A549 (cell line): ENCODE measurements at regions not wholly inside any gene's neighbourhood (a gene's known extent, or its start where the extent isn't known, plus 50 kb on each side); places are given as distances from the start of the nearest gene placed in this dataset.
A peak's percentile ranks its signal among the peaks of the same experiment; 100 is the strongest.

Source experiments
- BHLHE40 ChIP-seq: IDR thresholded peaks from 2 replicates; pipeline ENCODE4 v1.6.1; 2012; ENCODE audit warnings: low read depth, low read length, inconsistent platforms
- CHD2 ChIP-seq: fragments of 150-350 bp; IDR thresholded peaks from 2 replicates; pipeline ENCODE4 v1.6.1; 2014; ENCODE audit warnings: low read length; ENCODE audit not compliant: partially characterized antibody
- EP300 ChIP-seq, 2 experiments: fragments of >200 bp; sonication (Bioruptor Twin); formaldehyde crosslinking; IDR thresholded peaks; 2 replicates in 1 of 2; 3 replicates in 1 of 2; pipeline ENCODE4 v1.6.1; 2016 to 2017
- NFE2L2 ChIP-seq: fragments of 150-350 bp; conservative IDR thresholded peaks from 2 replicates; pipeline ENCODE4 v1.6.1; 2014; ENCODE audit warnings: low read length
- POLR2A ChIP-seq: IDR thresholded peaks from 2 replicates; pipeline ENCODE4 v1.6.1; 2012; ENCODE audit warnings: mild to moderate bottlenecking, low read length
- SMC3 ChIP-seq: fragments of >200 bp; sonication (Bioruptor Twin); formaldehyde crosslinking; IDR thresholded peaks from 3 replicates; pipeline ENCODE4 v1.6.1; 2018; ENCODE audit warnings: inconsistent platforms
- TF ChIP-seq, protein P1 (sequence below): fragments of >200 bp; sonication (Bioruptor Twin); formaldehyde crosslinking; IDR thresholded peaks from 3 replicates; pipeline ENCODE4 v1.5.1; 2016
- TF ChIP-seq, protein P2 (sequence below): fragments of 200-600 bp; sonication (generic); IDR thresholded peaks from 2 replicates; pipeline ENCODE4 v1.6.1; 2016; ENCODE audit warnings: antibody characterized with exemption, mild to moderate bottlenecking, moderate library complexity
- TF ChIP-seq, protein P3 (sequence below): fragments of >200 bp; sonication (Bioruptor Twin); formaldehyde crosslinking; IDR thresholded peaks from 3 replicates; pipeline ENCODE4 v1.6.1; 2016
- TF ChIP-seq, protein P4 (sequence below): IDR thresholded peaks from 2 replicates; pipeline ENCODE4 v1.6.1; 2012

DNA sequence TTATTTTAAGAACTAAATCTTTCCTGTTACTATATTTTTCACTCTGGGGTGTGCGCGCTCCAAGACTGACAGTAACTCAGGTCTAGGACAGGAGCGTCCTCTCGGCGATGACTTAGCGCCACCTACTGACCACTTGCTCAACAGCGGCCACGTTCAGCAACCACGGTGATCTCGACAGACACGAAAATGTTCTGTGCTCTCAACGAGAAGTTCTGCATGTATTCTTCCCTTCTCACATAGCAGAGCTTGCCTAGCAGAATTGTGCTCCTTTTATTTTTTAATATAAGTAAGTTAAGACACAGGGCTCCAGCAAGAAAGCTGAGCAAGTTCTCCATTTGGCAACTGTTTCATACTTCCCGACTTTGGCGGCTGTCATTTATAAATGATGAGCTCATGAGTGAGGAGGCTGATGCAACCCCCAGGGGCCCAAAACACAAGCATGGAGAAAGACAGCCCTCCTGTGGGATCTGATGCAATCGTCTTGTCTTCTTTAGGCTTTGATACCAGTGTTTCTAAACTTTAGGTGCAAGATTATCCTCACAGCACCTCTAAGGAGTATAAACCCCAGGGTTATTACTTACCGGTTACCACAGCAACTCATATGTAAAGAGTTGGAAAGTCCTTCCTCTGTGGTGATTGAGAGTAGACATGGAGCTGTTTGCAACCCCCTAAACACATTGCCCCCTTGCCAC, 92.6 kb downstream of the HHIPL2 start:
- TF ChIP-seq, protein P1, sequence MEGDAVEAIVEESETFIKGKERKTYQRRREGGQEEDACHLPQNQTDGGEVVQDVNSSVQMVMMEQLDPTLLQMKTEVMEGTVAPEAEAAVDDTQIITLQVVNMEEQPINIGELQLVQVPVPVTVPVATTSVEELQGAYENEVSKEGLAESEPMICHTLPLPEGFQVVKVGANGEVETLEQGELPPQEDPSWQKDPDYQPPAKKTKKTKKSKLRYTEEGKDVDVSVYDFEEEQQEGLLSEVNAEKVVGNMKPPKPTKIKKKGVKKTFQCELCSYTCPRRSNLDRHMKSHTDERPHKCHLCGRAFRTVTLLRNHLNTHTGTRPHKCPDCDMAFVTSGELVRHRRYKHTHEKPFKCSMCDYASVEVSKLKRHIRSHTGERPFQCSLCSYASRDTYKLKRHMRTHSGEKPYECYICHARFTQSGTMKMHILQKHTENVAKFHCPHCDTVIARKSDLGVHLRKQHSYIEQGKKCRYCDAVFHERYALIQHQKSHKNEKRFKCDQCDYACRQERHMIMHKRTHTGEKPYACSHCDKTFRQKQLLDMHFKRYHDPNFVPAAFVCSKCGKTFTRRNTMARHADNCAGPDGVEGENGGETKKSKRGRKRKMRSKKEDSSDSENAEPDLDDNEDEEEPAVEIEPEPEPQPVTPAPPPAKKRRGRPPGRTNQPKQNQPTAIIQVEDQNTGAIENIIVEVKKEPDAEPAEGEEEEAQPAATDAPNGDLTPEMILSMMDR: peak; percentile 95
- TF ChIP-seq, protein P2, sequence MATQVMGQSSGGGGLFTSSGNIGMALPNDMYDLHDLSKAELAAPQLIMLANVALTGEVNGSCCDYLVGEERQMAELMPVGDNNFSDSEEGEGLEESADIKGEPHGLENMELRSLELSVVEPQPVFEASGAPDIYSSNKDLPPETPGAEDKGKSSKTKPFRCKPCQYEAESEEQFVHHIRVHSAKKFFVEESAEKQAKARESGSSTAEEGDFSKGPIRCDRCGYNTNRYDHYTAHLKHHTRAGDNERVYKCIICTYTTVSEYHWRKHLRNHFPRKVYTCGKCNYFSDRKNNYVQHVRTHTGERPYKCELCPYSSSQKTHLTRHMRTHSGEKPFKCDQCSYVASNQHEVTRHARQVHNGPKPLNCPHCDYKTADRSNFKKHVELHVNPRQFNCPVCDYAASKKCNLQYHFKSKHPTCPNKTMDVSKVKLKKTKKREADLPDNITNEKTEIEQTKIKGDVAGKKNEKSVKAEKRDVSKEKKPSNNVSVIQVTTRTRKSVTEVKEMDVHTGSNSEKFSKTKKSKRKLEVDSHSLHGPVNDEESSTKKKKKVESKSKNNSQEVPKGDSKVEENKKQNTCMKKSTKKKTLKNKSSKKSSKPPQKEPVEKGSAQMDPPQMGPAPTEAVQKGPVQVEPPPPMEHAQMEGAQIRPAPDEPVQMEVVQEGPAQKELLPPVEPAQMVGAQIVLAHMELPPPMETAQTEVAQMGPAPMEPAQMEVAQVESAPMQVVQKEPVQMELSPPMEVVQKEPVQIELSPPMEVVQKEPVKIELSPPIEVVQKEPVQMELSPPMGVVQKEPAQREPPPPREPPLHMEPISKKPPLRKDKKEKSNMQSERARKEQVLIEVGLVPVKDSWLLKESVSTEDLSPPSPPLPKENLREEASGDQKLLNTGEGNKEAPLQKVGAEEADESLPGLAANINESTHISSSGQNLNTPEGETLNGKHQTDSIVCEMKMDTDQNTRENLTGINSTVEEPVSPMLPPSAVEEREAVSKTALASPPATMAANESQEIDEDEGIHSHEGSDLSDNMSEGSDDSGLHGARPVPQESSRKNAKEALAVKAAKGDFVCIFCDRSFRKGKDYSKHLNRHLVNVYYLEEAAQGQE: no peak
- TF ChIP-seq POLR2A: no peak
- peak; percentile 88 for TF ChIP-seq SMC3
- TF ChIP-seq, protein P3, sequence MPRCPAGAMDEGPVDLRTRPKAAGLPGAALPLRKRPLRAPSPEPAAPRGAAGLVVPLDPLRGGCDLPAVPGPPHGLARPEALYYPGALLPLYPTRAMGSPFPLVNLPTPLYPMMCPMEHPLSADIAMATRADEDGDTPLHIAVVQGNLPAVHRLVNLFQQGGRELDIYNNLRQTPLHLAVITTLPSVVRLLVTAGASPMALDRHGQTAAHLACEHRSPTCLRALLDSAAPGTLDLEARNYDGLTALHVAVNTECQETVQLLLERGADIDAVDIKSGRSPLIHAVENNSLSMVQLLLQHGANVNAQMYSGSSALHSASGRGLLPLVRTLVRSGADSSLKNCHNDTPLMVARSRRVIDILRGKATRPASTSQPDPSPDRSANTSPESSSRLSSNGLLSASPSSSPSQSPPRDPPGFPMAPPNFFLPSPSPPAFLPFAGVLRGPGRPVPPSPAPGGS: no peak
- no peak for TF ChIP-seq NFE2L2
- no peak for TF ChIP-seq EP300 (IDR thresholded peaks at IDR 0.05)
- no peak for TF ChIP-seq BHLHE40
- TF ChIP-seq CHD2: no peak
- TF ChIP-seq, protein P4, sequence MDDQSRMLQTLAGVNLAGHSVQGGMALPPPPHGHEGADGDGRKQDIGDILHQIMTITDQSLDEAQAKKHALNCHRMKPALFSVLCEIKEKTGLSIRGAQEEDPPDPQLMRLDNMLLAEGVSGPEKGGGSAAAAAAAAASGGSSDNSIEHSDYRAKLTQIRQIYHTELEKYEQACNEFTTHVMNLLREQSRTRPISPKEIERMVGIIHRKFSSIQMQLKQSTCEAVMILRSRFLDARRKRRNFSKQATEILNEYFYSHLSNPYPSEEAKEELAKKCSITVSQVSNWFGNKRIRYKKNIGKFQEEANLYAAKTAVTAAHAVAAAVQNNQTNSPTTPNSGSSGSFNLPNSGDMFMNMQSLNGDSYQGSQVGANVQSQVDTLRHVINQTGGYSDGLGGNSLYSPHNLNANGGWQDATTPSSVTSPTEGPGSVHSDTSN: no peak
